ENCODE measurements at regions not wholly inside any gene's neighbourhood (a gene's known extent, or its start where the extent isn't known, plus 50 kb on each side); places are given as distances from the start of the nearest gene placed in this dataset.

GRCh38 chr9:75624998-75625397 is 265.5 kb upstream of the PCSK5 start:
- no peak for DNase-seq

GRCh38 chr9:75626860-75627259 is 263.6 kb upstream of the PCSK5 start:
- DNase-seq = no peak

- DNase-seq = no peak
Observed at GRCh38 chr9:75628952-75629351, 261.5 kb upstream of the PCSK5 start.

GRCh38 chr9:75633451-75634057 is 256.9 kb upstream of the PCSK5 start:
- no peak for DNase-seq

- DNase-seq = no peak
Observed at GRCh38 chr9:75636427-75637045, 253.9 kb upstream of the PCSK5 start.

- no peak for DNase-seq
Observed at GRCh38 chr9:75639971-75640610, 250.4 kb upstream of the PCSK5 start.

- no peak for DNase-seq
Observed at GRCh38 chr9:75642522-75642921, 248.0 kb upstream of the PCSK5 start.

- DNase-seq = no peak
Observed at GRCh38 chr9:75644649-75645048, 245.8 kb upstream of the PCSK5 start.

- DNase-seq = no peak
Observed at GRCh38 chr9:75648034-75648433, 242.4 kb upstream of the PCSK5 start.

GRCh38 chr9:75649060-75649459 is 241.4 kb upstream of the PCSK5 start:
- DNase-seq = no peak

- no peak for DNase-seq
Observed at GRCh38 chr9:75651709-75652108, 238.8 kb upstream of the PCSK5 start.

GRCh38 chr9:75653335-75653734 is 237.1 kb upstream of the PCSK5 start:
- DNase-seq = no peak

- DNase-seq = no peak
Observed at GRCh38 chr9:75653750-75654149, 236.7 kb upstream of the PCSK5 start.

GRCh38 chr9:75657015-75657414 is 233.5 kb upstream of the PCSK5 start:
- DNase-seq = no peak

GRCh38 chr9:75658301-75658905 is 232.1 kb upstream of the PCSK5 start:
- no peak for DNase-seq

GRCh38 chr9:75664597-75664996 is 225.9 kb upstream of the PCSK5 start:
- no peak for DNase-seq

GRCh38 chr9:75666856-75667554 is 223.5 kb upstream of the PCSK5 start:
- DNase-seq = no peak

- no peak for DNase-seq
Observed at GRCh38 chr9:75669721-75670120, 220.8 kb upstream of the PCSK5 start.

- DNase-seq = no peak
Observed at GRCh38 chr9:75671354-75671753, 219.1 kb upstream of the PCSK5 start.

GRCh38 chr9:75672478-75672877 is 218.0 kb upstream of the PCSK5 start:
- no peak for DNase-seq

GRCh38 chr9:75683591-75683990 is 206.9 kb upstream of the PCSK5 start:
- no peak for DNase-seq

- DNase-seq = no peak
Observed at GRCh38 chr9:75685062-75685461, 205.4 kb upstream of the PCSK5 start.

GRCh38 chr9:75687359-75687953 is 203.0 kb upstream of the PCSK5 start:
- no peak for DNase-seq
